A549 (cell line): ENCODE measurements at regions not wholly inside any gene's neighbourhood (a gene's known extent, or its start where the extent isn't known, plus 50 kb on each side); places are given as distances from the start of the nearest gene placed in this dataset.

Experiments
- ATAC-seq, 2 experiments: fragments of 200-7000 bp in 1 of 2; fragments of >200 bp in 1 of 2; cut with Nextera tagmentation in 1 of 2; cut with Tn5 transposase in 1 of 2; 3 replicates each; pipeline versions ENCODE4 v1.8.0 to v1.9.1; 2018 to 2020; ENCODE audit warnings: mild to moderate bottlenecking in 1 of 2, moderate library complexity in 1 of 2
- CTCF ChIA-PET: fragments of 300-600 bp; sonication (Branson Sonifier 250); formaldehyde crosslinking; extraction: SDS; loops from one replicate; lab custom pipeline; 2021; ENCODE audit warnings: antibody characterized with exemption, inconsistent platforms; lab: Yijun Ruan, JAX
- POLR2A ChIA-PET: fragments of 350-600 bp; formaldehyde crosslinking; extraction: SDS; loops from one replicate; lab custom pipeline; 2021; ENCODE audit warnings: antibody characterized with exemption, inconsistent platforms; lab: Yijun Ruan, JAX
- DNase-seq, 2 experiments: peaks; one replicate each; pipeline versions ENCODE4 v3.0.0 to v3.0.0-alpha.2; 2011 to 2016; ENCODE audit warnings: low read depth in 1 of 2, low spot score in 1 of 2
- FAIRE-seq: peaks from 2 replicates; lab custom pipeline; 2011; peaks lifted over from hg19 to GRCh38; lab: Jason Lieb, UNC
- H3K27ac ChIP-seq, 2 experiments: fragments of >200 bp; sonication (Bioruptor Twin); formaldehyde crosslinking; 3 replicates each; pipeline ENCODE4 v1.5.1; 2016 to 2017
- H3K4me1 ChIP-seq: fragments of >200 bp; sonication (Bioruptor Twin); formaldehyde crosslinking; 3 replicates; pipeline ENCODE4 v1.6.1; 2016
- H3K4me2 ChIP-seq: fragments of >200 bp; sonication (Bioruptor Twin); formaldehyde crosslinking; 3 replicates; pipeline ENCODE4 v1.6.1; 2016
- H3K4me3 ChIP-seq: fragments of >200 bp; sonication (Bioruptor Twin); formaldehyde crosslinking; 3 replicates; pipeline ENCODE4 v1.5.1; 2016
- H3K9me3 ChIP-seq: fragments of >200 bp; sonication (Bioruptor Twin); formaldehyde crosslinking; 3 replicates; pipeline ENCODE4 v1.6.1; 2016
- ATOH8 ChIP-seq: fragments of 250-450 bp; sonication (Bioruptor Pico); IDR thresholded peaks from 2 replicates; pipeline ENCODE4 v1.5.0; 2020; ENCODE audit warnings: low read depth, mild to moderate bottlenecking, moderate library complexity
- CHD4 ChIP-seq: fragments of 200-600 bp; sonication (generic); IDR thresholded peaks from 2 replicates; pipeline ENCODE4 v1.6.1; 2016; ENCODE audit warnings: antibody characterized with exemption, mild to moderate bottlenecking, borderline replicate concordance
- EHMT2 ChIP-seq: fragments of 200-600 bp; sonication (generic); IDR thresholded peaks from 2 replicates; pipeline ENCODE4 v1.6.1; 2016; ENCODE audit warnings: antibody characterized with exemption, low read depth, mild to moderate bottlenecking, moderate library complexity
- ELK1 ChIP-seq: fragments of 150-350 bp; IDR thresholded peaks from 2 replicates; pipeline ENCODE4 v1.6.1; 2014; ENCODE audit warnings: low read depth, mild to moderate bottlenecking, low read length
- EP300 ChIP-seq, 2 experiments: fragments of >200 bp; sonication (Bioruptor Twin); formaldehyde crosslinking; IDR thresholded peaks; 2 replicates in 1 of 2; 3 replicates in 1 of 2; pipeline ENCODE4 v1.6.1; 2016 to 2017
- FOXS1 ChIP-seq: fragments of 250-450 bp; sonication (Bioruptor Pico); IDR thresholded peaks from 2 replicates; pipeline ENCODE4 v1.5.0; 2020; ENCODE audit warnings: mild to moderate bottlenecking, moderate library complexity
- GATA3 ChIP-seq: IDR thresholded peaks from 2 replicates; pipeline ENCODE4 v1.6.1; 2012; ENCODE audit warnings: borderline replicate concordance
- HMGXB4 ChIP-seq: fragments of 250-450 bp; sonication (Bioruptor Pico); IDR thresholded peaks from 2 replicates; pipeline ENCODE4 v1.5.0; 2021; ENCODE audit warnings: mild to moderate bottlenecking, moderate library complexity, borderline replicate concordance
- KDM1A ChIP-seq: fragments of 200-600 bp; sonication (generic); IDR thresholded peaks from 2 replicates; pipeline ENCODE4 v1.6.1; 2016; ENCODE audit warnings: low read depth, mild to moderate bottlenecking
- KDM5A ChIP-seq: fragments of 200-600 bp; sonication (generic); IDR thresholded peaks from 2 replicates; pipeline ENCODE4 v1.6.1; 2016; ENCODE audit warnings: antibody characterized with exemption, mild to moderate bottlenecking
- MAFK ChIP-seq: fragments of 450-650 bp; IDR thresholded peaks from 2 replicates; pipeline ENCODE4 v1.6.1; 2014; ENCODE audit not compliant: partially characterized antibody
- MYC ChIP-seq: IDR thresholded peaks from 2 replicates; pipeline ENCODE4 v1.6.1; 2012; ENCODE audit warnings: mild to moderate bottlenecking, inconsistent platforms, low read length, improper control_type of control experiment, borderline replicate concordance
- NPAS2 ChIP-seq: fragments of 250-450 bp; sonication (Bioruptor Pico); IDR thresholded peaks from 2 replicates; pipeline ENCODE4 v1.8.0; 2022; ENCODE audit warnings: mild to moderate bottlenecking, moderate library complexity, borderline replicate concordance
- NR3C1 ChIP-seq: fragments of >200 bp; sonication (Bioruptor Twin); formaldehyde crosslinking; IDR thresholded peaks from 3 replicates; pipeline ENCODE4 v1.6.1; 2017
- RAD21 ChIP-seq, 2 experiments: fragments of >200 bp in 1 of 2; sonication (Bioruptor Twin) in 1 of 2; formaldehyde crosslinking in 1 of 2; IDR thresholded peaks in 1 of 2; conservative IDR thresholded peaks in 1 of 2; 2 replicates in 1 of 2; 3 replicates in 1 of 2; pipeline ENCODE4 v1.6.1; 2012 to 2018; ENCODE audit warnings: inconsistent platforms in 1 of 2
- RARB ChIP-seq: fragments of 250-450 bp; sonication (Bioruptor Pico); IDR thresholded peaks from 2 replicates; pipeline ENCODE4 v1.8.0; 2021; ENCODE audit warnings: mild to moderate bottlenecking, moderate library complexity
- REST ChIP-seq: fragments of 200-600 bp; sonication (generic); IDR thresholded peaks from 2 replicates; pipeline ENCODE4 v1.6.1; 2016; ENCODE audit warnings: antibody characterized with exemption, mild to moderate bottlenecking, moderate library complexity
- RNF2 ChIP-seq: fragments of 200-600 bp; sonication (generic); IDR thresholded peaks from 2 replicates; pipeline ENCODE4 v1.6.1; 2016; ENCODE audit warnings: low read depth, mild to moderate bottlenecking, antibody characterized with exemption, moderate library complexity, borderline replicate concordance
- SREBF2 ChIP-seq: fragments of 450-650 bp; IDR thresholded peaks from 2 replicates; pipeline ENCODE4 v1.6.1; 2014; ENCODE audit warnings: mild to moderate bottlenecking, moderate library complexity
- TFCP2L1 ChIP-seq: fragments of 250-450 bp; sonication (Bioruptor Pico); IDR thresholded peaks from 2 replicates; pipeline ENCODE4 v1.5.0; 2021; ENCODE audit warnings: mild to moderate bottlenecking
- ZC3H11A ChIP-seq: fragments of 450-650 bp; IDR thresholded peaks from 2 replicates; pipeline ENCODE4 v1.6.1; 2014; ENCODE audit warnings: antibody characterized with exemption, mild to moderate bottlenecking
- ZFP36 ChIP-seq: fragments of 450-650 bp; IDR thresholded peaks from 2 replicates; pipeline ENCODE4 v1.6.1; 2014; ENCODE audit warnings: borderline replicate concordance; ENCODE audit not compliant: partially characterized antibody
- WGBS: methylation state at CpG from one replicate; pipeline ENCODE4 v1.1.6; 2017; ENCODE audit errors: missing lambda C conversion rate; 5-methylcytosine and 5-hydroxymethylcytosine counted together
- TF ChIP-seq, protein P1 (sequence below): IDR thresholded peaks from 2 replicates; pipeline ENCODE4 v1.6.1; 2012

DNA sequence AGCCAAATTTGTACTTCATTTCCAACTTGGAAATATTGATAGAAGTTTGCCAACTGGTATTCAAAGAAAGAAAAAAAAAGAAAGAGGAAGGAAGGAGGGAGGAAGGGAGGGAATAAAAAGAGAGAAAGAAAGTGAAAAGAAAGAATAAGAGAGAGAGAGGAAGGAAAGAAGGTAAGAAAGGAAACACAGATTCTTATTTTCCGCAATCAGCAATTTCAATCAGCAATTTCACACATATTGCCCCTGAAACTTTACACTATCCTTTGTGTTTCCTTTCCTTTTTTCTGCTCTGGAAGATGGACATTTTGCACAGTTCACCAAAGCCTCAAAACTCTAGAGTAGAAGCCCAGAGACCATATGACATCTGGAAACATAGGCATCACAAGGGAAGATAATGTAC lies 888.1 kb downstream of the REEP3 start:
- DNase-seq (no peak), ATAC-seq (no peak), FAIRE-seq (no peak)
- Histone ChIP-seq H3K4me3 (no peak overlapping the region), H3K27ac (no peak overlapping the region), H3K9me3 (no peaks in the 10 kb centered on the region), H3K4me2 (no peak overlapping the region), H3K4me1 (no peaks in the 10 kb centered on the region)
- TF ChIP-seq MAFK (peak; percentile 5), ATOH8 (CRISPR knock-in tag) (no peak)
- WGBS = 41% methylated on average over 1 of the region's 1 CpG
- ChIA-PET CTCF (no interaction called here), POLR2A (no interaction called here)

DNA sequence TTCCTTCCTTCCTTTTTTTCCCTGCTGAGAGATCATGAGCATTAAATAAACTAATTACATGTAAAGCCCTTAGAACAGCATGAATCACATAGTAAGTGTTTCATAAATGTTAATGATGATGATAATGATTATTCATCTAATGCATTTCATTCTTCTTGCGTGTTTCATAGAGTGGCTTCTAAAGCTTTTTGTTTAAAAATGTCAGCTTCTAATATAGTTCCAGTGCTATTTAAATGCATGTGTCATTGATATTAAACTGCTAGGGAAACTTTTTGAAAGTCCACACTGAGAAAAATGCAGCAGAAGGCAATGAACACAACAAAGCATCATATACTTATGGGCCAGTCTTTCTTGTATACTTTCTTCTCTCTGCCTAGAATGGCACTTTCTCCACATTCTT lies 894.8 kb downstream of the REEP3 start:
- POLR2A ChIA-PET = no interaction called here
- H3K4me3 ChIP-seq = no peak overlapping the region
- no peak for FAIRE-seq
- WGBS = 18% methylated on average over 1 of the region's 1 CpG
- TF ChIP-seq GATA3 (no peak), RAD21 (conservative IDR thresholded peaks at IDR 0.05 in 1 of 2, IDR thresholded peaks at IDR 0.05 in 1 of 2) (no peak), RNF2 (no peak), ZFP36 (no peak), ELK1 (no peak), FOXS1 (CRISPR knock-in tag) (no peak), KDM1A (no peak), MYC (no peak), EHMT2 (no peak), NR3C1 (no peak), HMGXB4 (CRISPR knock-in tag) (no peak)
- TF ChIP-seq, protein P1, sequence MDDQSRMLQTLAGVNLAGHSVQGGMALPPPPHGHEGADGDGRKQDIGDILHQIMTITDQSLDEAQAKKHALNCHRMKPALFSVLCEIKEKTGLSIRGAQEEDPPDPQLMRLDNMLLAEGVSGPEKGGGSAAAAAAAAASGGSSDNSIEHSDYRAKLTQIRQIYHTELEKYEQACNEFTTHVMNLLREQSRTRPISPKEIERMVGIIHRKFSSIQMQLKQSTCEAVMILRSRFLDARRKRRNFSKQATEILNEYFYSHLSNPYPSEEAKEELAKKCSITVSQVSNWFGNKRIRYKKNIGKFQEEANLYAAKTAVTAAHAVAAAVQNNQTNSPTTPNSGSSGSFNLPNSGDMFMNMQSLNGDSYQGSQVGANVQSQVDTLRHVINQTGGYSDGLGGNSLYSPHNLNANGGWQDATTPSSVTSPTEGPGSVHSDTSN = no peak
- TF ChIP-seq, all 56 proteins: peak for 0
- DNase-seq (no peak), ATAC-seq (no peak)
- no peak overlapping the region for H3K4me2 ChIP-seq
- H3K9me3 ChIP-seq = no peaks in the 10 kb centered on the region
- H3K27ac ChIP-seq = no peak overlapping the region
- H3K4me1 ChIP-seq = no peaks in the 10 kb centered on the region
- CTCF ChIA-PET = no interaction called here

DNA sequence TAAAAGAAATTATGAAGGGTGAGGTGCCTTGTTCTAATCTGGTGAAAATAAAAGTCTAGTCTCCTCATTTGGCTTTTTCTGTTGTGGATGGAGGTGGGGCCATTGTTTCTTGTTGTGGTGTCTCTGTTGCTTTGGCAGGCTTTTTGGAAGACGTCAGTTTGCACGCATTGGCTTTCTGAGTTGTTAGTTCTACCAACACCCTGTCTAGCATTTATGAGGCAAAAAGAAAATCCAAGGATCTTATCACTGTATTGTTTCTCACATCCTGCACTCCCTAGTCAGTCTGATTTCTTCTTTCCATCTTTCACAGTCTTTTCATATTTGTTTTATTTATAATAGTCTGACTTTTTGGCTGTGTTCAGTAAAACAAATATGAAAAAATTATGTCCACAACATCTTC lies 898.3 kb downstream of the REEP3 start:
- WGBS = 3% methylated on average over 2 of the region's 2 CpGs
- no peaks in the 10 kb centered on the region for H3K4me1 ChIP-seq
- H3K4me2 ChIP-seq = no peak overlapping the region
- ChIA-PET CTCF (no interaction called here), POLR2A (no interaction called here)
- no peak overlapping the region for H3K4me3 ChIP-seq
- H3K9me3 ChIP-seq = no peaks in the 10 kb centered on the region
- no peak for ATAC-seq
- FAIRE-seq = no peak
- no peak for TF ChIP-seq REST
- no peak for TF ChIP-seq KDM5A
- TF ChIP-seq TFCP2L1 (CRISPR knock-in tag) = no peak
- TF ChIP-seq NPAS2 (CRISPR knock-in tag) = no peak
- TF ChIP-seq EP300 (IDR thresholded peaks at IDR 0.05) = no peak
- no peak for TF ChIP-seq EHMT2
- no peak for TF ChIP-seq SREBF2
- TF ChIP-seq GATA3 = no peak
- no peak for TF ChIP-seq RARB (CRISPR knock-in tag)
- TF ChIP-seq CHD4 = no peak
- no peak for TF ChIP-seq RNF2
- TF ChIP-seq ZC3H11A = no peak
- no peak overlapping the region for H3K27ac ChIP-seq
- no peak for DNase-seq
